Stromal cell of bone marrow (primary cell): ENCODE measurements at regions not wholly inside any gene's neighbourhood (a gene's known extent, or its start where the extent isn't known, plus 50 kb on each side); places are given as distances from the start of the nearest gene placed in this dataset.
"Not testable (repeated sequence)": the region's sequence is repeated elsewhere in the genome, so short reads cannot be mapped to it uniquely, and the experiment has no call there.

ENCODE experiments used
- DNase-seq: peaks from one replicate; pipeline ENCODE4 v3.0.0-alpha.2; 2012; ENCODE audit warnings: low read depth

GRCh38 chr5:98309785-98310598 lies 463.5 kb upstream of the RGMB start:
- peak; percentile 98 for DNase-seq

GRCh38 chr5:98314292-98314691 lies 459.2 kb upstream of the RGMB start:
- DNase-seq, result peak; percentile 51

- no peak for DNase-seq
Measured at GRCh38 chr5:98318386-98318785, 455.1 kb upstream of the RGMB start.

GRCh38 chr5:98319299-98320011 lies 454.0 kb upstream of the RGMB start:
- DNase-seq, result no peak

- no peak for DNase-seq
Measured at GRCh38 chr5:98320343-98320742, 453.1 kb upstream of the RGMB start.

- DNase-seq, result no peak
Measured at GRCh38 chr5:98321361-98321760, 452.1 kb upstream of the RGMB start.

GRCh38 chr5:98325187-98325586 lies 448.3 kb upstream of the RGMB start:
- DNase-seq, result not testable (repeated sequence)

- DNase-seq, result no peak
Measured at GRCh38 chr5:98328015-98328414, 445.4 kb upstream of the RGMB start.

GRCh38 chr5:98330871-98331270 lies 442.6 kb upstream of the RGMB start:
- DNase-seq, result no peak

GRCh38 chr5:98333921-98334320 lies 439.5 kb upstream of the RGMB start:
- DNase-seq, result no peak

GRCh38 chr5:98334946-98335345 lies 438.5 kb upstream of the RGMB start:
- DNase-seq, result no peak

- DNase-seq, result no peak
Measured at GRCh38 chr5:98339141-98339848, 434.2 kb upstream of the RGMB start.

- DNase-seq, result peak; percentile 72
Measured at GRCh38 chr5:98341038-98342032, 432.1 kb upstream of the RGMB start.

GRCh38 chr5:98342958-98343660 lies 430.4 kb upstream of the RGMB start:
- not testable (repeated sequence) for DNase-seq

- DNase-seq, result peak; percentile 45
Measured at GRCh38 chr5:98349251-98349989, 424.0 kb upstream of the RGMB start.

- DNase-seq, result no peak
Measured at GRCh38 chr5:98349990-98350365, 423.5 kb upstream of the RGMB start.

- DNase-seq, result no peak
Measured at GRCh38 chr5:98354922-98355321, 418.5 kb upstream of the RGMB start.

GRCh38 chr5:98360548-98360947 lies 412.9 kb upstream of the RGMB start:
- no peak for DNase-seq

- no peak for DNase-seq
Measured at GRCh38 chr5:98363157-98363556, 410.3 kb upstream of the RGMB start.

- DNase-seq, result no peak
Measured at GRCh38 chr5:98364549-98364948, 408.9 kb upstream of the RGMB start.
